ENCODE measurements at regions not wholly inside any gene's neighbourhood (a gene's known extent, or its start where the extent isn't known, plus 50 kb on each side); places are given as distances from the start of the nearest gene placed in this dataset.
"Not testable (repeated sequence)": the region's sequence is repeated elsewhere in the genome, so short reads cannot be mapped to it uniquely, and the experiment has no call there.

DNA sequence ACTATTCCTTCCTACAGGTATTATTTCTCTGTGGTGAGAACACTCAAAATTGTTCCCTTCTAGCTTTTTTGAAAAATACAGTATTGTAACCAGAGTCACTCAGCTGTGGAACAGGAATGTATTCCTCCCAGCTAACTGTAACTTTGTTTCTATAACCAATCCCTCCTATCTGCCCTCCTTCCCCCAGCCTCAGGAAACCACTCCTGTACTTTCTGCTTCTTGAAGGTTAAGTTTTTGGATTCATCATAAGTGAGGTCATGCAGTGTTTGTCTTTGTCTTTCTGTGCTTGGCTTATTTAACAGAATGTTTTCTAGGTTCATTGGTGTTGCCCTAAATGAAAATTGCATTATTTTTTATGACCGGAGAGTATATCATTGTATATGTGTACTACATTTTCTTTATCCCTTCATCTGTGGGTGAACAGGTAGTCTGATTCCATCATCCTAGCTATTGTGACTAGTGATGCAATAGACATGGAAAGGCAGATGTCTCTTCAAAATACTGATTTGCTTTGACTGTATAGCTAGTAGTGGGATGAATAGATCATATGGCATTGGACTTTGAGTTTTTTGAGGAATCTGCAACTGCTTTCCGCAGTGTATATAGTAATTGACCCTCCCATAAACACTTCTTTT is 112.9 kb upstream of the GRK3 start:
- Mint-ChIP-seq H3K4me3 (ENCODE audit: unreplicated experiment) (no peak overlapping the region), H3K27me3 (ENCODE audit: low read depth) (no peaks in the 10 kb centered on the region), H3K4me1 (ENCODE audit: low read depth) (peaks cover 39% of the 10 kb centered on the region), H3K36me3 (ENCODE audit: low read depth) (peaks cover 2% of the 10 kb centered on the region), H3K9me3 (ENCODE audit: low read depth) (no peaks in the 10 kb centered on the region), H3K27ac (ENCODE audit: unreplicated experiment) (peak overlapping the region; percentile 7)
- DNase-seq (ENCODE audit: low spot score): no peak
- TF ChIP-seq, protein P1, sequence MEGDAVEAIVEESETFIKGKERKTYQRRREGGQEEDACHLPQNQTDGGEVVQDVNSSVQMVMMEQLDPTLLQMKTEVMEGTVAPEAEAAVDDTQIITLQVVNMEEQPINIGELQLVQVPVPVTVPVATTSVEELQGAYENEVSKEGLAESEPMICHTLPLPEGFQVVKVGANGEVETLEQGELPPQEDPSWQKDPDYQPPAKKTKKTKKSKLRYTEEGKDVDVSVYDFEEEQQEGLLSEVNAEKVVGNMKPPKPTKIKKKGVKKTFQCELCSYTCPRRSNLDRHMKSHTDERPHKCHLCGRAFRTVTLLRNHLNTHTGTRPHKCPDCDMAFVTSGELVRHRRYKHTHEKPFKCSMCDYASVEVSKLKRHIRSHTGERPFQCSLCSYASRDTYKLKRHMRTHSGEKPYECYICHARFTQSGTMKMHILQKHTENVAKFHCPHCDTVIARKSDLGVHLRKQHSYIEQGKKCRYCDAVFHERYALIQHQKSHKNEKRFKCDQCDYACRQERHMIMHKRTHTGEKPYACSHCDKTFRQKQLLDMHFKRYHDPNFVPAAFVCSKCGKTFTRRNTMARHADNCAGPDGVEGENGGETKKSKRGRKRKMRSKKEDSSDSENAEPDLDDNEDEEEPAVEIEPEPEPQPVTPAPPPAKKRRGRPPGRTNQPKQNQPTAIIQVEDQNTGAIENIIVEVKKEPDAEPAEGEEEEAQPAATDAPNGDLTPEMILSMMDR (IDR thresholded peaks at IDR 0.05): no peak

- Mint-ChIP-seq H3K27ac (ENCODE audit: unreplicated experiment) (peak overlapping the region; percentile 55), H3K4me3 (ENCODE audit: unreplicated experiment) (no peak overlapping the region), H3K9me3 (ENCODE audit: low read depth) (no peaks in the 10 kb centered on the region), H3K4me1 (ENCODE audit: low read depth) (peaks cover 39% of the 10 kb centered on the region), H3K27me3 (ENCODE audit: low read depth) (no peaks in the 10 kb centered on the region), H3K36me3 (ENCODE audit: low read depth) (peaks cover 5% of the 10 kb centered on the region)
- no peak for DNase-seq (ENCODE audit: low spot score)
- TF ChIP-seq, protein P1 (IDR thresholded peaks at IDR 0.05): no peak
Measured at GRCh38 chr22:25452116-25452700, 112.3 kb upstream of the GRK3 start.

DNA sequence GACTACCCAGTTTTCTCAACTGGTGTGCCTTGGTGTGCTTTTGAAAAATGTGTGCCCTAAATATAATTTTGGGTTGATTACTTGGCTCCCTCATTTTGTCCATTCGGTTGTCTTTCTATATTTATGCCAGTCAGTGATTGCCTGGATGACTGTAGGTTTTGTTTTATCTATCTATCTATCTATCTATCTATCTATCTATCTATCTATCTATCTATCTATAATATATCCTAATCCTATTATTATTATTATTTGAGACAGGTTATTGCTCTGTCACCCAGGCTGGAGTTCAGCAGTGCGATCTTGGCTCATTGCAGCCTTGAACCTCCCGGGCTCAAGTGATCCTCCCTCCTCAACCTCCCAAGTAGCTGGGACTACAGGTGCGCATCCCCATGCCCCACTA is 111.4 kb upstream of the GRK3 start:
- DNase-seq (ENCODE audit: low spot score): no peak
- Mint-ChIP-seq H3K9me3 (ENCODE audit: low read depth) (no peaks in the 10 kb centered on the region), H3K4me1 (ENCODE audit: low read depth) (peaks cover 39% of the 10 kb centered on the region), H3K27ac (ENCODE audit: unreplicated experiment) (no peak overlapping the region), H3K27me3 (ENCODE audit: low read depth) (no peaks in the 10 kb centered on the region), H3K4me3 (ENCODE audit: unreplicated experiment) (no peak overlapping the region), H3K36me3 (ENCODE audit: low read depth) (peaks cover 5% of the 10 kb centered on the region)
- TF ChIP-seq, protein P1 (IDR thresholded peaks at IDR 0.05): no peak

DNA sequence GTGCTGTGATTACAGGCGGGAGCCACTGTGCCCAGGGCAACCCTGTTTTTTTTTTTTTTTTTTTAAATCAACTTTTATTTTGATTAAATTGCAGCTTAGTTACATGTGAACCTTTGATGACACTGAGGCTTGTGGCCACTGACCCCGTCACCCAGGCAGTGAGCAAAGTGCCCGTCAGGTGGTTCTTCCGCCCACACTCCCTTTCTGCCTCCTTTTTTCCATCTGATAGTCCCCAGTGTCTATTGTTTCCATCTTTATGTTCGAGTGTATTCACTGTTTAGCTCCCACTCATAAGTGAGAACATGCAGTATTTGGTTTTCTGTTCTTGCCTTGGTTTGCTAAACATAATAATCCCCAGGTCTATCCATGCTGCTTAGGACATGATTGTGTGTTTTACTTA is 110.9 kb upstream of the GRK3 start:
- TF ChIP-seq, protein P1 (IDR thresholded peaks at IDR 0.05): no peak
- Mint-ChIP-seq H3K36me3 (ENCODE audit: low read depth) (peaks cover 6% of the 10 kb centered on the region), H3K27ac (ENCODE audit: unreplicated experiment) (no peak overlapping the region), H3K27me3 (ENCODE audit: low read depth) (no peaks in the 10 kb centered on the region), H3K4me1 (ENCODE audit: low read depth) (peaks cover 39% of the 10 kb centered on the region), H3K9me3 (ENCODE audit: low read depth) (no peaks in the 10 kb centered on the region), H3K4me3 (ENCODE audit: unreplicated experiment) (no peak overlapping the region)
- no peak for DNase-seq (ENCODE audit: low spot score)

- Mint-ChIP-seq H3K36me3 (ENCODE audit: low read depth) (peaks cover 23% of the 10 kb centered on the region), H3K4me1 (ENCODE audit: low read depth) (peaks cover 14% of the 10 kb centered on the region)
- H3K27ac Mint-ChIP-seq (ENCODE audit: unreplicated experiment); H3K4me3 Mint-ChIP-seq (ENCODE audit: unreplicated experiment); H3K27me3 Mint-ChIP-seq (ENCODE audit: low read depth); H3K9me3 Mint-ChIP-seq (ENCODE audit: low read depth); DNase-seq (ENCODE audit: low spot score): not testable (repeated sequence)
Measured at GRCh38 chr22:25456300-25457043, 108.0 kb upstream of the GRK3 start.

DNA sequence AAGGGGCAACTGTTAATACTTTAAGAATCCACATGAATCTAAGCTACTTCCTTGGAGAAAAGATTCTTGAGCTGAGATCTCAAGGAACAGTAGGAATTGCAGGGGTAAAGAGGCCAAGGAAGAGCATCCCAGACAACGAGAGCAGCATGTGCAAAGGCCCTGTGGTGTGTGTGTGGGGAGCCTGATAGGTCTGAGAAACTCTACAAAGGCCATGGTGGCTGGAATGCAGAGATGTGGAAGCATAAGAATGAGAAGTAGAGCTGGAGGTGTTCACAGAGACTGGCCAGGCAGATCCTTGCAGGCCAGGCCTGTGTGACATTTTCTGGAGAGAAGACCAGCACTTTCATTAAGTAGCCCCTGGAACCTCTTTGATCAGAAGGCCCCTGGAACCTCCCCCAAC is 105.8 kb upstream of the GRK3 start:
- H3K4me1 Mint-ChIP-seq (ENCODE audit: low read depth); H3K27me3 Mint-ChIP-seq (ENCODE audit: low read depth); H3K27ac Mint-ChIP-seq (ENCODE audit: unreplicated experiment); H3K4me3 Mint-ChIP-seq (ENCODE audit: unreplicated experiment); H3K9me3 Mint-ChIP-seq (ENCODE audit: low read depth); DNase-seq (ENCODE audit: low spot score): not testable (repeated sequence)
- peaks cover 24% of the 10 kb centered on the region for H3K36me3 Mint-ChIP-seq (ENCODE audit: low read depth)

DNA sequence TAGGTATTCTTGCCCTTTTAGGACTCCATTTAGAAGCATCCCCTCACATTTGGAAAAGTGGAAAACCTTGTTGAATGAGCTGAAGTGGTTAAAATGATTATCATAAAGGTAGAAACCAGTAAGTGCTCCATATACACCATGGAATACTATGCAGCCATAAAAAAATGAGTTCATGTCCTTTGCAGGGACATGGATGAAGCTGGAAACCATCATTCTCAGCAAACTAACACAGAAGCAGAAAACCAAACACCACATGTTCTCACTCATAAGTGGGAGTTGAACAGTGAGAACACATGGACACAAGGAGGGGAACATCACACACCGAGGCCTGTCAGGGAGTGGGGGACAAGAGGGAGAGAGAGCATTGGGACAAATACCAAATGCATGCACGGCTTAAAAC is 103.8 kb upstream of the GRK3 start:
- not testable (repeated sequence) for H3K9me3 Mint-ChIP-seq (ENCODE audit: low read depth); H3K27me3 Mint-ChIP-seq (ENCODE audit: low read depth); DNase-seq (ENCODE audit: low spot score); H3K27ac Mint-ChIP-seq (ENCODE audit: unreplicated experiment); H3K4me1 Mint-ChIP-seq (ENCODE audit: low read depth); H3K4me3 Mint-ChIP-seq (ENCODE audit: unreplicated experiment)
- H3K36me3 Mint-ChIP-seq (ENCODE audit: low read depth): peaks cover 24% of the 10 kb centered on the region

Data from chondrocyte (in vitro differentiated cells).